ENCODE measurements at regions not wholly inside any gene's neighbourhood (a gene's known extent, or its start where the extent isn't known, plus 50 kb on each side); places are given as distances from the start of the nearest gene placed in this dataset.

- FAIRE-seq (no peak), DNase-seq (ENCODE audit: insufficient read length, low spot score) (no peak)
- TF ChIP-seq, protein P1, sequence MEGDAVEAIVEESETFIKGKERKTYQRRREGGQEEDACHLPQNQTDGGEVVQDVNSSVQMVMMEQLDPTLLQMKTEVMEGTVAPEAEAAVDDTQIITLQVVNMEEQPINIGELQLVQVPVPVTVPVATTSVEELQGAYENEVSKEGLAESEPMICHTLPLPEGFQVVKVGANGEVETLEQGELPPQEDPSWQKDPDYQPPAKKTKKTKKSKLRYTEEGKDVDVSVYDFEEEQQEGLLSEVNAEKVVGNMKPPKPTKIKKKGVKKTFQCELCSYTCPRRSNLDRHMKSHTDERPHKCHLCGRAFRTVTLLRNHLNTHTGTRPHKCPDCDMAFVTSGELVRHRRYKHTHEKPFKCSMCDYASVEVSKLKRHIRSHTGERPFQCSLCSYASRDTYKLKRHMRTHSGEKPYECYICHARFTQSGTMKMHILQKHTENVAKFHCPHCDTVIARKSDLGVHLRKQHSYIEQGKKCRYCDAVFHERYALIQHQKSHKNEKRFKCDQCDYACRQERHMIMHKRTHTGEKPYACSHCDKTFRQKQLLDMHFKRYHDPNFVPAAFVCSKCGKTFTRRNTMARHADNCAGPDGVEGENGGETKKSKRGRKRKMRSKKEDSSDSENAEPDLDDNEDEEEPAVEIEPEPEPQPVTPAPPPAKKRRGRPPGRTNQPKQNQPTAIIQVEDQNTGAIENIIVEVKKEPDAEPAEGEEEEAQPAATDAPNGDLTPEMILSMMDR (IDR thresholded peaks at IDR 0.05; ENCODE audit: insufficient read depth, missing control alignments): no peak
Observed at GRCh38 chr22:49525360-49525759, 302.3 kb downstream of the BRD1 start.

GRCh38 chr22:49524362-49524761 is 303.3 kb downstream of the BRD1 start:
- TF ChIP-seq, protein P1 (IDR thresholded peaks at IDR 0.05; ENCODE audit: insufficient read depth, missing control alignments): no peak
- FAIRE-seq (no peak), DNase-seq (ENCODE audit: insufficient read length, low spot score) (no peak)

DNA sequence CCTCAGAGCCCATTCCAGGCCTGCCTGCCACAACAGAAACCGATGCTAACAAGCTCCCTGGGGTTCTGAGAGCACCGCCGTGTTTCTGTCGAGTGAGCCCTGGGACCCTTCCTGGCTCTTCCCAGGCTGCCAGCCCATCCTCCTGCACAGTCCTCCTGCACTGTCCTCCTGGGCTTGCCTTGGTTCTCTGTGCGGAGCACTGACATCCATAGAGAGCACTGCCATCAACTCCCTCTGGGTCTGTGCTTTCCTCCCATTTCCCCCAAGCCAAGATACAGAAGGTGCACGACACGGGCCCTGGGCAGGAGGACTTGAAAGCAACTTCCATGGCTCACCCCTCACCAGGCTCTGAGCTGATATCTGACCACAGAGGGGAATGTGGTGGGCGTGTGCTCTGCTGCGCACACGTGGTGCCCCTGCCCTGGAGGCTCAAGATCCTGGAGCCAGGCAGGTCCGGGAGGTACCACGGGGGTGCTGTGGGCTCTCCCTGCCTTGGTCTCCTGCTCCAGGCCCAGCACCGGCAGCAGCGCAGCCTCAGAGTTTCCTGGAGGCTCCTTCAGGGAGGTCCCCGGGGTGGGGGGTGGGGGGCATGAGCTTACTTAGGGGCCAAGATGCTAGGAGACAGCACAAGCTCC is 304.2 kb downstream of the BRD1 start:
- TF ChIP-seq, protein P1 (IDR thresholded peaks at IDR 0.05; ENCODE audit: insufficient read depth, missing control alignments): no peak
- FAIRE-seq (no peak), DNase-seq (ENCODE audit: insufficient read length, low spot score) (no peak)

- DNase-seq (ENCODE audit: insufficient read length, low spot score): no peak
- TF ChIP-seq, protein P1 (IDR thresholded peaks at IDR 0.05; ENCODE audit: insufficient read depth, missing control alignments): no peak
- no peak for FAIRE-seq
Observed at GRCh38 chr22:49522582-49523373, 304.9 kb downstream of the BRD1 start.

DNA sequence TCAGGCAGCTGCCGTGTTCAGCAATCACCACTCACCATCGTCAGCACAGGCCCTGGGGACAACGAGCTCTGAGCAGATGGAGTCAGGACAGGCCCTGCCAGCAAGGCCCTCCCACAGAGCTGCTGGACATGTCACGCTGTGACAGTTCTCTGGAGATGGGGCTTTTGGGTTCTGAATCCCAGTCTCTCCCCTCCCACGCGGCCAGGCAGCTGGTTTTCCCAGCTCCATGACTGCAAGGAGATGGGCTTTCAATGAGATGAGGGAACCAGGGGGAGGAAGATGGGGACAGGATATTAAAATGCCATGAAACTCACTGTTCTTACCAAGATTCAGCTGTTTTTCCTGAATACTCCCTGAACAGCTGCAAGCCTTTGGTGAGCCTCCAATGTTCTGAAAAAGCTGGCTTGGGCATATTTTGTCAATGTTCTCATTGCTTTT is 305.9 kb downstream of the BRD1 start:
- DNase-seq (ENCODE audit: insufficient read length, low spot score) (no peak), FAIRE-seq (no peak)
- TF ChIP-seq, protein P1 (IDR thresholded peaks at IDR 0.05; ENCODE audit: insufficient read depth, missing control alignments): no peak

DNA sequence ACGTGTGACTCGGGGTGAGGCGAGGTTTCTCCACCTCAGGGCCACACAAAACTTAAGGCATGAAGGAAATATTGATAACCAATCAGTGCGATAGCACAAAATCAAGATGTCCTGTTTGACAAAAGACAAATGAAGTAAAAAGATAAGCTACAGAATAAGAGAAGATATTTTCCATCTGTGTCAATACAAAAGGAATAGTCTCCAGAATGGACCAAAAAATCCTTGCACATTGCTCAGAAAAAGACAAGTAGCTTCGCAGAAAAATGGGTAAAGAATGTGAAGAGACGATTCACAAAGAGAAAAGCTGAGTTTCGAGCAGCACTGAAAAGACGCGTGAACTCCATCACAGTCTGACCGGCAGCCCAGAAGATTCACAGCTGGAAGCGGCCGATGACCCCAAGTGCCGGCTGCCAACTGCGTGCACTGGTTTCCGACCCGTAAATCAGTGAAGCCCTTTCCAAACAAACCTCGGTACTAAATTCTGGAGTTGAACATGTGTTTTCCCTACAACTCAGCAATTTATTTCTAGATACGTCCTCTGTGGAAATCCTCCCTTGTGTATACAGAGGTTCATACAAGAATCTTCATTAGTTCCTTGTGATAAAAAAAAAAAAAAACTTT is 308.4 kb downstream of the BRD1 start:
- DNase-seq (ENCODE audit: insufficient read length, low spot score) (no peak), FAIRE-seq (no peak)
- TF ChIP-seq, protein P1 (IDR thresholded peaks at IDR 0.05; ENCODE audit: insufficient read depth, missing control alignments): no peak

Measured in D721Med (cell line).